Activated naive CD8-positive, alpha-beta T cell treated with anti-CD3 and anti-CD28 coated beads for 36 hours (primary cell): ENCODE measurements at regions not wholly inside any gene's neighbourhood (a gene's known extent, or its start where the extent isn't known, plus 50 kb on each side); places are given as distances from the start of the nearest gene placed in this dataset.

Experiments
- DNase-seq: peaks from one replicate; pipeline ENCODE4 v3.0.0; 2021
- H3K27ac Mint-ChIP-seq: one replicate; pipeline ENCODE4 v1.8.0; 2022; ENCODE audit warnings: mild to moderate bottlenecking, moderate library complexity, mixed read lengths
- H3K27me3 Mint-ChIP-seq: one replicate; pipeline ENCODE4 v1.8.0; 2022; ENCODE audit warnings: mild to moderate bottlenecking, mixed read lengths
- H3K36me3 Mint-ChIP-seq: one replicate; pipeline ENCODE4 v1.8.0; 2021; ENCODE audit warnings: mild to moderate bottlenecking, mixed read lengths
- H3K4me1 Mint-ChIP-seq: one replicate; pipeline ENCODE4 v1.8.0; 2021; ENCODE audit warnings: mixed read lengths
- H3K4me3 Mint-ChIP-seq: one replicate; pipeline ENCODE4 v1.8.0; 2022; ENCODE audit warnings: mild to moderate bottlenecking, moderate library complexity, mixed read lengths
- H3K9me3 Mint-ChIP-seq: one replicate; pipeline ENCODE4 v1.8.0; 2022; ENCODE audit warnings: mixed read lengths

- H3K36me3 Mint-ChIP-seq: no peaks in the 10 kb centered on the region
- H3K27ac Mint-ChIP-seq: no peak overlapping the region
- no peak overlapping the region for H3K4me3 Mint-ChIP-seq
- H3K4me1 Mint-ChIP-seq: no peaks in the 10 kb centered on the region
- no peaks in the 10 kb centered on the region for H3K9me3 Mint-ChIP-seq
- H3K27me3 Mint-ChIP-seq: no peaks in the 10 kb centered on the region
- DNase-seq: no peak
Measured at GRCh38 chr13:79810669-79811068, 329.7 kb downstream of the NDFIP2 start.

- no peaks in the 10 kb centered on the region for H3K9me3 Mint-ChIP-seq
- H3K27ac Mint-ChIP-seq: no peak overlapping the region
- no peaks in the 10 kb centered on the region for H3K27me3 Mint-ChIP-seq
- DNase-seq: no peak
- no peaks in the 10 kb centered on the region for H3K36me3 Mint-ChIP-seq
- no peaks in the 10 kb centered on the region for H3K4me1 Mint-ChIP-seq
- no peak overlapping the region for H3K4me3 Mint-ChIP-seq
Measured at GRCh38 chr13:79810018-79810417, 329.1 kb downstream of the NDFIP2 start.

DNA sequence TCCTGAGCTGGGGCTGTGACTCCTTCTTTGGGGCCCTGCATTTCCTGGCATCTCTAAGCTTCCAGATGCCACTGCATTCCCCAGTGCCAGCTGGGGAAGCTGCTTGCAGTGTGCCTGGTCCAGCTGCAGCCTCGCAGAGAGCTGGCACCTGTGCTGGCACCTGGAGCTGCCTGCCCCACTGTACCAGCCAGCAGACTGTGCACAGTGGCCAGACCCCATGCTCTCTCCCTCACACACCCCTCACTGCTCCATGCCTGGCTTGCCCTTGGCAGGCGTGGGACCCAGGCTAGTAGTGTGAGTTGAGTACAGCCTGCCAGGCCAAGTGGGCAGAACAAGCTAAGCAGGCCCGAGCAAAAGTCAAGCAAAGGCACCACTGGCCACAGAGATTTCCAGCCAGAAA, 327.5 kb downstream of the NDFIP2 start:
- Mint-ChIP-seq H3K4me3 (no peak overlapping the region), H3K36me3 (no peaks in the 10 kb centered on the region), H3K9me3 (no peaks in the 10 kb centered on the region), H3K27ac (no peak overlapping the region), H3K27me3 (no peaks in the 10 kb centered on the region), H3K4me1 (no peaks in the 10 kb centered on the region)
- DNase-seq: no peak

DNA sequence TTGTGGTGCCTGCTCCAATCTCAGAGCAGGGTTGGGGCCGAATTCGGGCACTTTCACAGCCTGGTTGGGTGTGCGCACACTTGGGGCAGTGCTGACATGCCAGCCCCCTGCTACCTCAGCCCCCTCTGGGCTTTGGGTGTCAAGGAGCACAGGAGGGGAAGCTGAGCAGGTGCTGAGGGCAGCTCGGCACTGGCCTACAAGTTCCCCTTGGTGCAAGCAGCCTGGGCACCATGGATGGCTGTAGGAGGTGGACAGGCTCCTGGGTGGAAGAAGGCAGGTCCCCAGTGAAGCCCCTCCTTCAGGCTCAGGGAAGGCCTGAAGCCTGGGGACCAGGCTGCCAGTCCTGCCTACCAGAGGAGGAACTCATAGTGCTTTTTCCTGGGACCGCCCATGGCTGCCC, 326.6 kb downstream of the NDFIP2 start:
- H3K27ac Mint-ChIP-seq: no peak overlapping the region
- no peaks in the 10 kb centered on the region for H3K27me3 Mint-ChIP-seq
- no peak overlapping the region for H3K4me3 Mint-ChIP-seq
- H3K4me1 Mint-ChIP-seq: no peaks in the 10 kb centered on the region
- H3K9me3 Mint-ChIP-seq: no peaks in the 10 kb centered on the region
- no peak for DNase-seq
- no peaks in the 10 kb centered on the region for H3K36me3 Mint-ChIP-seq

DNA sequence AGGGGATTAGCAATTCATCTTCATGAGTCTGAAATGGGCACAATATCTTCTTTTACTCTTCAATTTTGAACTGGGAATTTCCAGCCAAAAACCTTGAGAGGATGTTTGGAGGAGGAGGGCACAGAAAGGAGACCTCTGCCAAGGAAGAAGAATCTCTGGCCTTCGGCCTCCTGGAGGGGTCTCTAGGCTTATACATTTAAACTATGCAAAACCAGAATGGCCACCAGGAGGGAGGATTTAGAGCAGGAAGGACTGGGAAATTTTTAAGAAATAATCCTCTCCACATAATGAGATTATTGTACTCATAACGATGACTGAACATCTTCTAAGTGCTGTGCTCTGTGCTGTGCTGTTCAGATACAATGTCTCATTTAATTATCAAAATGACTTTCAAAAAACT, 325.9 kb downstream of the NDFIP2 start:
- no peaks in the 10 kb centered on the region for H3K36me3 Mint-ChIP-seq
- no peak overlapping the region for H3K4me3 Mint-ChIP-seq
- H3K27me3 Mint-ChIP-seq: no peaks in the 10 kb centered on the region
- DNase-seq: no peak
- no peaks in the 10 kb centered on the region for H3K4me1 Mint-ChIP-seq
- H3K27ac Mint-ChIP-seq: no peak overlapping the region
- no peaks in the 10 kb centered on the region for H3K9me3 Mint-ChIP-seq

GRCh38 chr13:79805317-79805716, 324.4 kb downstream of the NDFIP2 start:
- no peaks in the 10 kb centered on the region for H3K36me3 Mint-ChIP-seq
- no peaks in the 10 kb centered on the region for H3K9me3 Mint-ChIP-seq

GRCh38 chr13:79803989-79804388, 323.0 kb downstream of the NDFIP2 start:
- no peaks in the 10 kb centered on the region for H3K4me1 Mint-ChIP-seq
- no peak for DNase-seq
- no peaks in the 10 kb centered on the region for H3K9me3 Mint-ChIP-seq
- H3K36me3 Mint-ChIP-seq: no peaks in the 10 kb centered on the region
- H3K4me3 Mint-ChIP-seq: no peak overlapping the region
- H3K27ac Mint-ChIP-seq: no peak overlapping the region
- no peaks in the 10 kb centered on the region for H3K27me3 Mint-ChIP-seq

More at GRCh38 chr13:79805317-79805716, 324.4 kb downstream of the NDFIP2 start:
- no peaks in the 10 kb centered on the region for H3K27me3 Mint-ChIP-seq
- no peaks in the 10 kb centered on the region for H3K4me1 Mint-ChIP-seq
- DNase-seq: no peak
- H3K4me3 Mint-ChIP-seq: no peak overlapping the region
- no peak overlapping the region for H3K27ac Mint-ChIP-seq

DNA sequence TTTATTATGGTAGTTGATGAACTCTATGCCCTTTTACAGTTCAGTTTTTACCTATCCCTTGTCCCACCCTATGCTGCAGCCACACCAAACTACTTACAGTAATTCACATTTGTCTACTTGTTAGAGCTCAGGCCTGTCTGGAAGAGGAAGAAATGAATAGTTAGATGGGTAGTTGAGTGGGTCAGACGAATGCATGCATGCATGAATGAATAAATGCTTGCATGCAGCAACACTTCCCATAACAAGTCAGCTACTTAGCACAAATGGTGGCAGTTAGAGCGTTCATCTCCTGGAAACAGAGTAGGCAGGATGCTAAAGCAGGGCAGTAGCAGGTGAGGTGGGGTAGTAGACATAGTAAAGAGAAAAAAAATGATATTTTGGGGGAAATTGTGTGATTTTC, 322.3 kb downstream of the NDFIP2 start:
- H3K4me3 Mint-ChIP-seq: no peak overlapping the region
- H3K27me3 Mint-ChIP-seq: no peaks in the 10 kb centered on the region
- H3K9me3 Mint-ChIP-seq: no peaks in the 10 kb centered on the region
- H3K27ac Mint-ChIP-seq: no peak overlapping the region
- DNase-seq: no peak
- no peaks in the 10 kb centered on the region for H3K36me3 Mint-ChIP-seq
- H3K4me1 Mint-ChIP-seq: no peaks in the 10 kb centered on the region

- Mint-ChIP-seq H3K27me3 (no peaks in the 10 kb centered on the region), H3K9me3 (no peaks in the 10 kb centered on the region), H3K36me3 (no peaks in the 10 kb centered on the region), H3K4me3 (no peak overlapping the region), H3K4me1 (no peaks in the 10 kb centered on the region), H3K27ac (no peak overlapping the region)
- DNase-seq: no peak
Measured at GRCh38 chr13:79802389-79803085, 321.6 kb downstream of the NDFIP2 start.

DNA sequence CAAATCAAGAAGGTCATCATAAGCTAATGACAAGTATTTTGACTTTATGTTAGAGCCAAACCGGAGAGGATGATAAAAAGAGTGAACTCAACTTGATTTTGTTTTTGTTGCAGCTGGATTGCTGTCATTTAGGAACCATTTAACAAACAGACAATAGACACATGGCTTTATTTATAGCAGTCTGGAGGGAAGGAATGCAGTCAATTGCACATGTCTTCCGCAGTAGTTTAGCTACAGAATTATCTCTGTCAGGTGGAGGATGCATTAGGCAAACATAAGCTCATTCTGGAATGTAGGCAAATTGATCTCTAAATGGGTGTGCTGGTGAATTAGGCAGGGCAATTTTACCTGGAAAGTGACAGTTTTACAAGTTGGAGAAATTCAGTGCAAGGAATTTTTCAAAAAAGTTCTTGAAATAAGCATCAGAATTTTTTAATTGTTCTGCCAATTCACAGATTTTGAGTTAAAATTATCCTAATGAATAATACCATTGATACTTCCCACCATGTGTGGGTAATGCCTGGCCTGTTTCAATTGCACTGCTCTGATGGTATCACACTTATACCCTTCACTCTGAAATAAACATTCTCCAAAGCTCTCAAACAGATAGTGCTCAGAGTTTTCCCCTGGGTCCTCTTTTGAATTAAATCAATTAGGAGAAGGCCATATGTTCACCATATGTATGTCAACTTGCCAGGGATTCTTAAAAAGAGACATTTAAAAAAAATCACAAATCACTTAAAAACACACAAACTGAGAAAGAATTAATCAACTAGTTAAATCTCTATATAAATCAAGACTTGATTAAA, 318.3 kb downstream of the NDFIP2 start:
- no peak overlapping the region for H3K27ac Mint-ChIP-seq
- H3K4me3 Mint-ChIP-seq: no peak overlapping the region
- no peaks in the 10 kb centered on the region for H3K27me3 Mint-ChIP-seq
- no peak for DNase-seq
- H3K36me3 Mint-ChIP-seq: no peaks in the 10 kb centered on the region
- H3K9me3 Mint-ChIP-seq: no peaks in the 10 kb centered on the region
- H3K4me1 Mint-ChIP-seq: no peaks in the 10 kb centered on the region

- Mint-ChIP-seq H3K9me3 (no peaks in the 10 kb centered on the region), H3K4me3 (no peak overlapping the region), H3K36me3 (no peaks in the 10 kb centered on the region), H3K27me3 (no peaks in the 10 kb centered on the region), H3K4me1 (no peaks in the 10 kb centered on the region), H3K27ac (no peak overlapping the region)
- no peak for DNase-seq
Measured at GRCh38 chr13:79796136-79796535, 315.2 kb downstream of the NDFIP2 start.

GRCh38 chr13:79794931-79795330, 314.0 kb downstream of the NDFIP2 start:
- H3K9me3 Mint-ChIP-seq: no peaks in the 10 kb centered on the region
- H3K36me3 Mint-ChIP-seq: no peaks in the 10 kb centered on the region
- no peaks in the 10 kb centered on the region for H3K4me1 Mint-ChIP-seq
- no peak for DNase-seq
- no peak overlapping the region for H3K4me3 Mint-ChIP-seq
- no peak overlapping the region for H3K27ac Mint-ChIP-seq
- no peaks in the 10 kb centered on the region for H3K27me3 Mint-ChIP-seq

- Mint-ChIP-seq H3K9me3 (no peaks in the 10 kb centered on the region), H3K36me3 (no peaks in the 10 kb centered on the region), H3K4me1 (no peaks in the 10 kb centered on the region), H3K4me3 (no peak overlapping the region), H3K27me3 (no peaks in the 10 kb centered on the region), H3K27ac (no peak overlapping the region)
- DNase-seq: no peak
Measured at GRCh38 chr13:79792716-79793115, 311.8 kb downstream of the NDFIP2 start.

GRCh38 chr13:79791471-79792042, 310.6 kb downstream of the NDFIP2 start:
- Mint-ChIP-seq H3K4me1 (no peaks in the 10 kb centered on the region), H3K27ac (no peak overlapping the region), H3K4me3 (no peak overlapping the region), H3K36me3 (no peaks in the 10 kb centered on the region), H3K9me3 (no peaks in the 10 kb centered on the region), H3K27me3 (no peaks in the 10 kb centered on the region)
- DNase-seq: no peak

DNA sequence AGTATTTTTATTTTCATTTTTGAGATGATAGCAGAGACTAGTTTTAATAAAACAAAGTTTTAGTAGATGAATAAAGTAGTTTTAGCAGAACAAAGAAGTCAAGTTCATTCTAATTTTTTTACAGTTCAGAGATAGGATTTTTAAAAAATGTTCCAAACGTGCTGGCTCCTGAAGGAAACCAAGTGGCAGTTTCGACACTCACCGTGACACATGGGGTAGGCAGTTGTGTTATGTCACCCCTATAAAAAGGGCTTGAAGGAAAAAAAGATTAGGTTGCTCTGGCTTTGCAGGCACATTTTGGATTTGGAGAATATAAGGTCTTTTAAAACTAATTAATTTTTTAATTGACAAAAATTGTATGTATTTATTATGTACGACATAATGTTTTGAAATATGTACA, 305.2 kb downstream of the NDFIP2 start:
- H3K4me1 Mint-ChIP-seq: no peaks in the 10 kb centered on the region

More for the DNA sequence above, 305.2 kb downstream of the NDFIP2 start:
- H3K4me3 Mint-ChIP-seq: no peak overlapping the region
- DNase-seq: no peak
- H3K27me3 Mint-ChIP-seq: no peaks in the 10 kb centered on the region
- H3K27ac Mint-ChIP-seq: no peak overlapping the region
- no peaks in the 10 kb centered on the region for H3K9me3 Mint-ChIP-seq
- H3K36me3 Mint-ChIP-seq: no peaks in the 10 kb centered on the region
